ENCODE measurements at regions not wholly inside any gene's neighbourhood (a gene's known extent, or its start where the extent isn't known, plus 50 kb on each side); places are given as distances from the start of the nearest gene placed in this dataset.

DNA sequence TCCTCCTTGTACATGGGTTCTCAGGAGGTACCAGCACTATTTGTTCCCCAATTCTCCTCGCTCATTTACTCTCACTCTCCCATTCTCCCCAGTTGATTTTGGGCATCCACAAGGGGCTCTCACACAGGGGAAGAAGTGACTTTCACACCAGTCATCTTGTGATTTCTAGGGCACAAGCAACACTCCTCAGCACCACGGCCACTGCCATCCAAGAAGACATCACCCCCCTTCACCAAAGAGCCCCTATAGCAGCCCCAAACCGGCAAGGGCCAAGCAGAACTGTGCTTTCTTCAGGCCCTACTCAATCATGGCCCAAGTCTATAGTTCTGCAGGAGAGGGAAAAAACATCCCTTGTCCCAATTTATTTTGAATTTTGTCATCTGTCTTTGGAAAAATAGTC lies 209.2 kb upstream of the ARL4C start:
- no peaks in the 10 kb centered on the region for H3K36me3 ChIP-seq (ENCODE audit: insufficient read depth, low read length, poor library complexity, severe bottlenecking)
- no TSS peak for BruUV-seq (replicated peaks)
- H3K27ac ChIP-seq (ENCODE audit: low read depth, low read length, poor library complexity, severe bottlenecking) = no peak overlapping the region
- H3K9me3 ChIP-seq (ENCODE audit: low read depth, low read length, poor library complexity, severe bottlenecking) = no peaks in the 10 kb centered on the region
- POLR2A ChIA-PET (ENCODE audit: low non-redundant PET) = no interaction called here
- intact Hi-C loops (cut with micrococcal nuclease; ENCODE audit: unreplicated experiment) = no loop called here
- CTCF ChIA-PET = no interaction called here
- no peaks in the 10 kb centered on the region for H3K27me3 ChIP-seq (replicated peaks; ENCODE audit: insufficient read depth, low read depth, low read length, poor library complexity)
- H3K4me1 ChIP-seq (ENCODE audit: insufficient read depth, low read length, poor library complexity, severe bottlenecking) = peaks cover 5% of the 10 kb centered on the region
- DNase-seq (ENCODE audit: low spot score) = no peak
- H3K4me3 ChIP-seq (ENCODE audit: low read depth, low read length, poor library complexity, severe bottlenecking) = no peak overlapping the region
- TF ChIP-seq, protein P1, sequence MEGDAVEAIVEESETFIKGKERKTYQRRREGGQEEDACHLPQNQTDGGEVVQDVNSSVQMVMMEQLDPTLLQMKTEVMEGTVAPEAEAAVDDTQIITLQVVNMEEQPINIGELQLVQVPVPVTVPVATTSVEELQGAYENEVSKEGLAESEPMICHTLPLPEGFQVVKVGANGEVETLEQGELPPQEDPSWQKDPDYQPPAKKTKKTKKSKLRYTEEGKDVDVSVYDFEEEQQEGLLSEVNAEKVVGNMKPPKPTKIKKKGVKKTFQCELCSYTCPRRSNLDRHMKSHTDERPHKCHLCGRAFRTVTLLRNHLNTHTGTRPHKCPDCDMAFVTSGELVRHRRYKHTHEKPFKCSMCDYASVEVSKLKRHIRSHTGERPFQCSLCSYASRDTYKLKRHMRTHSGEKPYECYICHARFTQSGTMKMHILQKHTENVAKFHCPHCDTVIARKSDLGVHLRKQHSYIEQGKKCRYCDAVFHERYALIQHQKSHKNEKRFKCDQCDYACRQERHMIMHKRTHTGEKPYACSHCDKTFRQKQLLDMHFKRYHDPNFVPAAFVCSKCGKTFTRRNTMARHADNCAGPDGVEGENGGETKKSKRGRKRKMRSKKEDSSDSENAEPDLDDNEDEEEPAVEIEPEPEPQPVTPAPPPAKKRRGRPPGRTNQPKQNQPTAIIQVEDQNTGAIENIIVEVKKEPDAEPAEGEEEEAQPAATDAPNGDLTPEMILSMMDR (conservative IDR thresholded peaks at IDR 0.05; ENCODE audit: low read depth, low read length) = no peak
- TF ChIP-seq EZH2 (IDR thresholded peaks at IDR 0.05; ENCODE audit: borderline replicate concordance, low read depth, low read length, poor library complexity, severe bottlenecking) = no peak

DNA sequence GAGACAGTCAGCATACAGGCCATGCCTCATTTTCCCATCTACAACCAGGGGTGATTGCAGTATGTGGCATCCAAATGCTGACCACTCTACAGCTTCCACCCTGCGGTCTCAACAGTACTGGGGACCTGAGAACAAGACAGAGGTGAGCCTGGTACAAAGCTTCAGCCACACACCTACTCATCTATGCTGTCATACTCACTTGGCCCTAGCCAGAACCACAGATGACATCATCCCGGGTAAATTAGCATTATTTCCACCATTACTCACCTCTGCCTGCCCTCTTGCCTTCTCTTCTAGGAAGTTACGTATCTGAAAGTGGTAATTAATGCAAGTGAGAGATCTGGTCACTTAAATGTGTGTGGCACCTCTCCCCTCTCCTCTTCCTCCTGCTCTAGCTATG lies 208.2 kb upstream of the ARL4C start:
- no TSS peak for BruUV-seq (replicated peaks)
- no peak for DNase-seq (ENCODE audit: low spot score)
- ChIA-PET POLR2A (ENCODE audit: low non-redundant PET) (interaction anchor here (1.0 kb wide), 1 partner anchor 210 kb away, joined by 4 read pairs; no protein-coding TSS in a partner anchor), CTCF (no interaction called here)
- no peak for TF ChIP-seq EZH2 (IDR thresholded peaks at IDR 0.05; ENCODE audit: borderline replicate concordance, low read depth, low read length, poor library complexity, severe bottlenecking)
- TF ChIP-seq, protein P1 (conservative IDR thresholded peaks at IDR 0.05; ENCODE audit: low read depth, low read length) = no peak
- intact Hi-C loops (cut with micrococcal nuclease; ENCODE audit: unreplicated experiment) = no loop called here
- H3K4me3 ChIP-seq (ENCODE audit: low read depth, low read length, poor library complexity, severe bottlenecking) = no peak overlapping the region
- H3K27ac ChIP-seq (ENCODE audit: low read depth, low read length, poor library complexity, severe bottlenecking) = no peak overlapping the region
- no peaks in the 10 kb centered on the region for H3K27me3 ChIP-seq (replicated peaks; ENCODE audit: insufficient read depth, low read depth, low read length, poor library complexity)
- no peaks in the 10 kb centered on the region for H3K36me3 ChIP-seq (ENCODE audit: insufficient read depth, low read length, poor library complexity, severe bottlenecking)
- H3K9me3 ChIP-seq (ENCODE audit: low read depth, low read length, poor library complexity, severe bottlenecking) = no peaks in the 10 kb centered on the region
- H3K4me1 ChIP-seq (ENCODE audit: insufficient read depth, low read length, poor library complexity, severe bottlenecking) = peaks cover 5% of the 10 kb centered on the region

DNA sequence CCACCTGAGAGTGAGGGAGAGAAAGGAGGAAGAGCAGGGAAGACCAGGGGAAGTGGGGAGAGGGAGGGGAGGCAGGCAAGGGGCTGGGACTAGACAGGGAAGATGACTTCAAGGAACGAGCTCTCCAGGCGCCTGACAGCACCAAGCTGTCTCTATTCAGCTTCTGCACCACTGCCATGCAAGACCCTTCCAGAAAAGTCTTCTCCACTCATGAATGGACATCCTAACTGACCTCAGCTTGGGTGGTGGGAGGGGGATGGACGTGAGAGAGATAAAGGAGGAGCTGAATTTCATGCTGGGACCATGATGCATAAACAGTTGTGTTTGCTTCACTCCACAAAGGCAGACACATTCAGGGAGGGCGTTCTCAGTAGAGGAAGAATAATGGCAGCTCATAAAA lies 206.4 kb upstream of the ARL4C start:
- H3K4me3 ChIP-seq (ENCODE audit: low read depth, low read length, poor library complexity, severe bottlenecking) = no peak overlapping the region
- ChIA-PET CTCF (no interaction called here), POLR2A (ENCODE audit: low non-redundant PET) (no interaction called here)
- BruUV-seq (replicated peaks) = no TSS peak
- no peaks in the 10 kb centered on the region for H3K36me3 ChIP-seq (ENCODE audit: insufficient read depth, low read length, poor library complexity, severe bottlenecking)
- H3K27ac ChIP-seq (ENCODE audit: low read depth, low read length, poor library complexity, severe bottlenecking) = no peak overlapping the region
- no peaks in the 10 kb centered on the region for H3K27me3 ChIP-seq (replicated peaks; ENCODE audit: insufficient read depth, low read depth, low read length, poor library complexity)
- DNase-seq (ENCODE audit: low spot score) = no peak
- no peak for TF ChIP-seq EZH2 (IDR thresholded peaks at IDR 0.05; ENCODE audit: borderline replicate concordance, low read depth, low read length, poor library complexity, severe bottlenecking)
- TF ChIP-seq, protein P1 (conservative IDR thresholded peaks at IDR 0.05; ENCODE audit: low read depth, low read length) = no peak
- intact Hi-C loops (cut with micrococcal nuclease; ENCODE audit: unreplicated experiment) = no loop called here
- no peaks in the 10 kb centered on the region for H3K9me3 ChIP-seq (ENCODE audit: low read depth, low read length, poor library complexity, severe bottlenecking)
- H3K4me1 ChIP-seq (ENCODE audit: insufficient read depth, low read length, poor library complexity, severe bottlenecking) = peaks cover 4% of the 10 kb centered on the region

Data from A673 (cell line).